Prostate gland (tissue), 2 donors: ENCODE measurements at regions not wholly inside any gene's neighbourhood (a gene's known extent, or its start where the extent isn't known, plus 50 kb on each side); places are given as distances from the start of the nearest gene placed in this dataset.
A peak's percentile ranks its signal among the peaks of the same experiment; 100 is the strongest.

Experiments
- DNase-seq: peaks from one replicate; pipeline ENCODE4 v3.0.0-alpha.2; 2019; ENCODE audit warnings: low spot score
- H3K27ac ChIP-seq, 2 donors: fragments of 200-600 bp; sonication (generic); 2 replicates each; pipeline ENCODE4 v1.5.1; 2017 to 2019
- H3K27me3 ChIP-seq: fragments of 200-600 bp; sonication (generic); replicated peaks from 2 replicates; pipeline ENCODE4 v1.5.1; 2019; ENCODE audit not compliant: insufficient read depth
- H3K36me3 ChIP-seq, 2 donors: fragments of 200-600 bp; sonication (generic); 1 replicate in 1 of 2; 2 replicates in 1 of 2; pipeline versions ENCODE4 v1.5.1 to v1.8.1; 2017 to 2019
- H3K4me1 ChIP-seq: fragments of 200-600 bp; sonication (generic); replicated peaks from 2 replicates; pipeline ENCODE4 v1.5.1; 2019
- H3K4me3 ChIP-seq, 2 donors: fragments of 200-600 bp; sonication (generic); 2 replicates each; pipeline ENCODE4 v1.5.1; 2017 to 2019
- H3K9me3 ChIP-seq: fragments of 200-600 bp; sonication (generic); 2 replicates; pipeline ENCODE4 v1.5.1; 2017
- CTCF ChIP-seq, 4 experiments: fragments of 200-600 bp in 2 of 4; fragments of 450-650 bp in 2 of 4; sonication (generic) in 2 of 4; IDR thresholded peaks; 1 replicate in 3 of 4; 2 replicates in 1 of 4; pipeline ENCODE4 v1.5.1; 2016 to 2019; ENCODE audit warnings: antibody characterized with exemption in 4 of 4, mild to moderate bottlenecking in 2 of 4, moderate library complexity in 2 of 4
- POLR2A ChIP-seq: fragments of 450-650 bp; IDR thresholded peaks from one replicate; pipeline ENCODE4 v1.6.1; 2016; ENCODE audit warnings: antibody characterized with exemption, mild to moderate bottlenecking
- POLR2AphosphoS5 ChIP-seq: sonication (generic); formaldehyde crosslinking; IDR thresholded peaks from one replicate; pipeline ENCODE4 v1.6.1; 2017; ENCODE audit warnings: antibody characterized with exemption
- WGBS: methylation state at CpG from one replicate; pipeline ENCODE4 v1.1.5; 2018; 5-methylcytosine and 5-hydroxymethylcytosine counted together
- intact Hi-C: fragments of 100-400 bp; cut with DNase I; formaldehyde crosslinking; loops from one replicate; pipeline ENCODE4 v1.14.2; 2022

DNA sequence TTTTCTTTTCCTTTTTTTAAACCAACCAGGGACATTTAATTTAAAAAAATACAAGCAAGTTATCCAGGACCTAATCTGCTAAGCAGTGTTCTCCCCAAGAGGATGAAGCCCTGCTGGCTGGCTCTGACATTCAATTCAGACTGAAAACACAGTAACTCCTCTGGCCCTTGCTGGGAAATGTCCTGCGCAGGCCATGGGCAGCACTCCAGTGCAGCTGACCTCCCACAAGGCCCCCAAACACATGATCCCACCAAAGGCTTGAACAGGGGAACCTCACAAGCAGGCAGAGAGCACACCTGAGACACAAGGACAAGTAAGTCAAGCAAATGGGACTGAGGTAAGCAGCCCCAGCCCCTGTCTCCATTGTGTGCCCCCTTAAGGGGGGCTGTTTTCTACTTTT lies 56.9 kb upstream of the FHIP2A start:
- no peak overlapping the region for H3K27ac ChIP-seq
- 0% methylated on average over 1 of the region's 1 CpG for WGBS
- intact Hi-C loops, result no loop called here

GRCh38 chr10:114766470-114766869 lies 55.1 kb upstream of the FHIP2A start:
- DNase-seq, result no peak
- Histone ChIP-seq H3K36me3 (no peaks in the 10 kb centered on the region), H3K4me3 (no peak overlapping the region), H3K9me3 (no peaks in the 10 kb centered on the region), H3K4me1 (no peaks in the 10 kb centered on the region), H3K27ac (no peak overlapping the region), H3K27me3 (peaks cover 5% of the 10 kb centered on the region)
- TF ChIP-seq POLR2A, result no peak
- intact Hi-C loops, result no loop called here
- 85% methylated on average over 6 of the region's 6 CpGs for WGBS

More for the DNA sequence above, 56.9 kb upstream of the FHIP2A start:
- H3K27me3 ChIP-seq, result peaks cover 5% of the 10 kb centered on the region
- H3K4me3 ChIP-seq, result no peak overlapping the region
- no peaks in the 10 kb centered on the region for H3K9me3 ChIP-seq
- no peaks in the 10 kb centered on the region for H3K4me1 ChIP-seq
- no peak for TF ChIP-seq CTCF (IDR thresholded peaks at IDR 0.05)
- DNase-seq, result no peak
- H3K36me3 ChIP-seq, result no peaks in the 10 kb centered on the region

- TF ChIP-seq POLR2AphosphoS5 (no peak), POLR2A (no peak), CTCF (IDR thresholded peaks at IDR 0.05) (no peak)
- Histone ChIP-seq H3K9me3 (no peaks in the 10 kb centered on the region), H3K4me3 (peak overlapping the region; percentile 41 to 48), H3K27me3 (peaks cover 5% of the 10 kb centered on the region), H3K27ac (no peak overlapping the region), H3K36me3 (no peaks in the 10 kb centered on the region), H3K4me1 (no peaks in the 10 kb centered on the region)
- intact Hi-C loops, result no loop called here
- DNase-seq, result no peak
- WGBS, result 10% methylated on average over 27 of the region's 33 CpGs
These were observed 54.2 kb upstream of the FHIP2A start for GRCh38 chr10:114767101-114767985.

DNA sequence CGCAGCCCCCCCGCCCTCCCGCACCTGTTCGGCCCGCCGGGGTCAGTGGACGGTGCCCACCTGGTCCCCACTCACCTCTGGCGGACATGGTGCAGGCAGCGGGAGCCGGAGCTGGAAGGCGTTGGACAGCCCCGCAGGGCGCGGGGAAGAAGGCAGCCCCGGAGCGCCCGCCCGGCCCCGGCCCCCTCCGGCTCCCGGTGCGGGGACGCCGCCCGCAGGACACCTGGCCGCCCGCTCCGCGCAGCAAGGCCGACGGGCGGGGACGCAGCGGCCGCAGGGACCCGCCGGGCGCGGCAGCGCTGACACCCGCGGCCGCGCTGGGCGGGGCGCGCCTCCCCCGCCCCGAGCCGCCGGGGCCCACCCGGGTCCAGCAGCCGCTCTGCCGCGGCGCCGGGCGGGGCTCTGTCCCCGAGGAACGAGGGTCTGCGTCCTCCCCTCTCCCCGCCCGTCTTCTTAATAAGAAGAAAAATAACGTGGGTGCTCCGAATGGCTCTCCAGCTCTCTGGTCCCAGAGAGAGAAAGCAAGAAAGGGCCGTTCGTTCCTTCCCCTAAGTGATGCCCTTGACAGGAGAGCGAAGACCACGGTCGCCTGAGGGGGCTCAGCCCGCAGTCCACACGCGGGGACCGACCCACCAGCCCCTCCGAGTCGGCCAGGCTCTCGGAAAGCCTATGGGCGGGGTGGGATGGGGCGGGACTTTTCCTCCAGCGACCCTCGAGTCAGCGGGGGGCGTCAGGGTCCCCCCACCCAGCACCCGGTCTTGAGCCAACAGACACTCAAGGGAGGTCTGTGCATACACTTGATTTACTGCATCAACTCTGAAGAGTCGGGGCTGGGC lies 53.4 kb upstream of the FHIP2A start:
- 3% methylated on average over 45 of the region's 85 CpGs for WGBS
- Histone ChIP-seq H3K9me3 (no peaks in the 10 kb centered on the region), H3K36me3 (no peaks in the 10 kb centered on the region), H3K4me1 (no peaks in the 10 kb centered on the region), H3K27me3 (peaks cover 5% of the 10 kb centered on the region), H3K27ac (no peak overlapping the region), H3K4me3 (peak overlapping the region; percentile 41 to 48)
- DNase-seq, result no peak
- TF ChIP-seq POLR2AphosphoS5, result no peak
- TF ChIP-seq CTCF (IDR thresholded peaks at IDR 0.05), result no peak
- no peak for TF ChIP-seq POLR2A
- intact Hi-C loops, result no loop called here

- Histone ChIP-seq H3K9me3 (no peaks in the 10 kb centered on the region), H3K27me3 (peaks cover under 1% of the 10 kb centered on the region), H3K4me1 (no peaks in the 10 kb centered on the region), H3K36me3 (no peaks in the 10 kb centered on the region), H3K4me3 (no peak overlapping the region), H3K27ac (no peak overlapping the region)
- DNase-seq, result no peak
- TF ChIP-seq POLR2AphosphoS5, result no peak
- no peak for TF ChIP-seq POLR2A
- TF ChIP-seq CTCF (IDR thresholded peaks at IDR 0.05), result no peak
- intact Hi-C loops, result no loop called here
These were observed 51.6 kb upstream of the FHIP2A start for GRCh38 chr10:114770009-114770408.
